NB4 (cell line): ENCODE measurements at regions not wholly inside any gene's neighbourhood (a gene's known extent, or its start where the extent isn't known, plus 50 kb on each side); places are given as distances from the start of the nearest gene placed in this dataset.
"Not testable (repeated sequence)": the region's sequence is repeated elsewhere in the genome, so short reads cannot be mapped to it uniquely, and the experiment has no call there.

Experiments used
- CTCF ChIP-seq: IDR thresholded peaks from one replicate; pipeline ENCODE4 v1.5.1; 2012; ENCODE audit warnings: low read depth, low read length
- MAX ChIP-seq: IDR thresholded peaks from 2 replicates; pipeline ENCODE4 v1.6.1; 2011; ENCODE audit warnings: low read depth, low read length
- POLR2A ChIP-seq: IDR thresholded peaks from 2 replicates; pipeline ENCODE4 v1.6.1; 2011; ENCODE audit warnings: mild to moderate bottlenecking; ENCODE audit not compliant: insufficient read length; ENCODE audit errors: extremely low read depth

GRCh38 chr22:22300511-22300910, 55.9 kb downstream of the VPREB1 start:
- not testable (repeated sequence) for TF ChIP-seq CTCF, MAX, POLR2A
